Neural cell (in vitro differentiated cells): ENCODE measurements at regions not wholly inside any gene's neighbourhood (a gene's known extent, or its start where the extent isn't known, plus 50 kb on each side); places are given as distances from the start of the nearest gene placed in this dataset.

Experiments used
- CTCF ChIP-seq: fragments of 450-650 bp; IDR thresholded peaks from 2 replicates; pipeline ENCODE4 v1.5.1; 2014; ENCODE audit warnings: antibody characterized with exemption, mild to moderate bottlenecking, moderate library complexity; ENCODE audit not compliant: poor library complexity, severe bottlenecking
- EP300 ChIP-seq: fragments of 450-650 bp; conservative IDR thresholded peaks from 2 replicates; pipeline ENCODE4 v1.6.1; 2014; ENCODE audit warnings: antibody characterized with exemption, mild to moderate bottlenecking, moderate library complexity; ENCODE audit not compliant: poor library complexity, severe bottlenecking
- EZH2 ChIP-seq: fragments of 200-600, 300-800 bp; shearing (Covaris generic), sonication (generic); IDR thresholded peaks from 2 replicates; pipeline ENCODE4 v1.6.1; 2014; ENCODE audit warnings: antibody characterized with exemption, low read length, borderline replicate concordance, mild to moderate bottlenecking; ENCODE audit not compliant: insufficient read depth, poor library complexity, severe bottlenecking
- POLR2AphosphoS5 ChIP-seq: IDR thresholded peaks from 2 replicates; pipeline ENCODE4 v1.6.1; 2012
- RAD21 ChIP-seq: fragments of 450-650 bp; conservative IDR thresholded peaks from 2 replicates; pipeline ENCODE4 v1.6.1; 2014; ENCODE audit warnings: antibody characterized with exemption, mild to moderate bottlenecking, moderate library complexity
- SMC3 ChIP-seq: fragments of 450-650 bp; conservative IDR thresholded peaks from 2 replicates; pipeline ENCODE4 v1.6.1; 2014; ENCODE audit warnings: antibody characterized with exemption, mild to moderate bottlenecking, moderate library complexity; ENCODE audit not compliant: poor library complexity

- TF ChIP-seq POLR2AphosphoS5 (no peak), CTCF (no peak), EZH2 (no peak), SMC3 (no peak), RAD21 (no peak), EP300 (no peak)
Observed at GRCh38 chrX:125096469-125096868, 223.2 kb upstream of the TEX13C start.
